SK-N-MC (cell line): ENCODE measurements at regions not wholly inside any gene's neighbourhood (a gene's known extent, or its start where the extent isn't known, plus 50 kb on each side); places are given as distances from the start of the nearest gene placed in this dataset.

Source experiments
- EZH2 ChIP-seq: fragments of 200-600 bp; sonication (generic); IDR thresholded peaks from one replicate; pipeline ENCODE4 v1.6.1; 2017; ENCODE audit warnings: antibody characterized with exemption
- FOXP2 ChIP-seq: optimal IDR thresholded peaks from 2 replicates; pipeline ENCODE3; 2011; ENCODE audit warnings: mild to moderate bottlenecking, moderate library complexity; ENCODE audit not compliant: insufficient read depth; ENCODE audit errors: extremely low read length, control extremely low read depth
- POLR2AphosphoS5 ChIP-seq: IDR thresholded peaks from 2 replicates; pipeline ENCODE4 v1.6.1; 2012; ENCODE audit warnings: mild to moderate bottlenecking, low read depth, low read length, borderline replicate concordance

DNA sequence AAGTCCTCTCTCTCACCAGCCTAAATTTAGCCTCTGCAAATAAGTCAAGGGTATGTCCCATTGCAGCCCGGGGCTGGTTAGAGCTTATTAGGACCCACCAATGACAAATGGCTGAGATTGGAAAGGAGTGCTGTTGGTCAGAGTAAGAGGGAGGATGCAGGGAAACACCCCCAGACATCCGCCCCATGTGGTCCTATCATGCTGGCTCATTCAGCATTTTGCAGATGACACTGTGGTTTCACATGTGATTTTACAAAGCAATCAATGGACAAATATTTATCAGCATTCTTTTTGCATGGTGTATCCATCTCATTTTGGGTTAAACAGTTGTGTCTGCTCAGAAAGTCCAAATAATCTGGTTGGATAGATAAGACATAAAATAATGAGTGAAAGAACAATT is 152.2 kb upstream of the EXOC2 start:
- TF ChIP-seq EZH2 = no peak
- no peak for TF ChIP-seq POLR2AphosphoS5
- TF ChIP-seq FOXP2 = no peak
